ENCODE measurements at regions not wholly inside any gene's neighbourhood (a gene's known extent, or its start where the extent isn't known, plus 50 kb on each side); places are given as distances from the start of the nearest gene placed in this dataset.

DNA sequence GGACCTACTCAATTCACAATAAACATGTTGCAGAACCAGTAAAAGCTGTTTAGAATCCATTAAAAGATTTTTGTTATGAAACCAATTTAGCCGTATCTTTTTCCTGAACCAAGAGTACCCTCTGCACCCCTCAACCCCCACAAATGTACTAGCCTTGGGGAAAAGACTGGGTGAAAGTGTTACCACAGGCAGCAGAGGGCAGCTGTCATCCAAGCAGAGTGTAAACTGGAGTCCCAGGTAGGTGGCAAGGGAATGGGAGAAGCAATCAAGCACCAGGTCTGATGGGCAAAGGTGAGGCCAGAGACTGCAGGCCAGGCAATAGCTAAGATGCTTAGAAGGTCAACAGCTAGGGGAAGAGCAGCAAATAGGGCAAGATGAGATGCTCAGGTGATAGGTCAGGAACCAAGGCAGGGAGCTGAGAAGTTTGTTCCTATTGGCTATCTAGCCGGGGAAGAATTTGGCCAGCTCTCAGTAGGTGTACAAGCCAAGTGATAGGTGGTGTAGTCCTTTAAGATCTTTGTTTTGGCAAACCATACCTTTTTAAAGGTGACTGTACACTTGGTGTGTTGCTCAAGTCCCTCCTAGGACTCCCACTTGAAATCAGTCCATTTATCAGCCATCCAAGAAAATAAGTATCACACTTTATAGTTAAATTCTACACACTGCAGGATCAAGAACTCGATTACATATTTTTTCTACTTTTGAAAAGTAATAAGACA is 77.8 kb upstream of the CCDC112 start:
- no peak for DNase-seq

- DNase-seq: no peak
Measured at GRCh38 chr5:115372146-115372545, 75.7 kb upstream of the CCDC112 start.

DNA sequence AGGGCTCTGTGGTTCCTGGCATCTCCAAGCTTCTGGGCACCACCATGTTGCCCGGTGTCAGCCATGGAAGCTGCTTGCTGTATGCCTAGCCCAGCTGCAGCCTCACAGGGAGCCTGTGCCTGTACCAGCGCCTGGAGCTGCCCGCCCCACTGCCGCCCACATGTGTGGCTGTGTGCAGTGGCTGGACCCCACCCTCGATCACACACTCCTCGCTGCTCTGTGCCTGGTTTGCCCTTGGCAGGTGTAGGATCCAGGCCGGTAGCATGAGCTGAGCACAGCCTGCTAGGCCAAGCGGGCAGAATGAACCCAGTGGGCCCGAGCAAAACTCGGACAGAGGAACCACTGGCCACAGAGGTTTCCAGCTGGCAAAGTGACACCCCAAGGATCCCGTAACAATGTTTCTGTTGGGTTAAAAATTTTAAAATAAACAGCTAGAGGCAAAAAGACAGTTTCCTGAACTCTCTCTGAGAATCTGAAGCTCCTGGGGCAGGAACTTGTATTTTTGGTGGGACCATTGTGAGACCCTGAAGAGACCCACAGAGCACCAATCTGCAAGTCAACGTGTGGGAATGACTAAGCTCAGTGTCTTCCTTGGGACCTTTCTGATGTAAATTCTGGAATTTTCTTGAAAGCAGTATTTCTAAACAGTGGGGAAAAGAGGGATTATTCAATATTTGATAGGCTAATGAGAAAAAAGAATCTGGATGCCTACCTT is 73.1 kb upstream of the CCDC112 start:
- no peak for DNase-seq

- DNase-seq: peak in 1 of 5 donors; percentile 15
Measured at GRCh38 chr5:115366223-115366622, 69.8 kb upstream of the CCDC112 start.

DNA sequence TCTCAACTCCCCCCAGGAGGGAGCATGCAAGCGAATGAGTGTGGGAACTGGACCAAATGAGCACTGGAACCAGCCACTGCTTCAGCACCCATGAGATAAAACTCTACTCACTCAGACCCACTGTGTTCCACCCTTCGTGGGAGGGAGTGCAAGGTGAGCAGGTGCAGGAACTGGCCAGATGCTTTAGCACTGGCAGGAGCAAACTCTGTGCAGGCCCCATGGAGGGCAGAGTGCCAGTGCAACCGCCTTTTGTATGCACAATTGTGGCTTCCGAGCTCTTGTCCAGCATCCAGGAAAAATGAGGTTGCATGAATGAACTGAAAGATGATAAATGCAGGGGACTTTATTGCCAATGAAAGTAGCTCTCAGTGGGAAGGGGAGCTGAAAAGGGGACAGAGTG is 67.4 kb upstream of the CCDC112 start:
- DNase-seq: no peak

GRCh38 chr5:115360046-115360685 is 63.7 kb upstream of the CCDC112 start:
- DNase-seq: no peak

DNA sequence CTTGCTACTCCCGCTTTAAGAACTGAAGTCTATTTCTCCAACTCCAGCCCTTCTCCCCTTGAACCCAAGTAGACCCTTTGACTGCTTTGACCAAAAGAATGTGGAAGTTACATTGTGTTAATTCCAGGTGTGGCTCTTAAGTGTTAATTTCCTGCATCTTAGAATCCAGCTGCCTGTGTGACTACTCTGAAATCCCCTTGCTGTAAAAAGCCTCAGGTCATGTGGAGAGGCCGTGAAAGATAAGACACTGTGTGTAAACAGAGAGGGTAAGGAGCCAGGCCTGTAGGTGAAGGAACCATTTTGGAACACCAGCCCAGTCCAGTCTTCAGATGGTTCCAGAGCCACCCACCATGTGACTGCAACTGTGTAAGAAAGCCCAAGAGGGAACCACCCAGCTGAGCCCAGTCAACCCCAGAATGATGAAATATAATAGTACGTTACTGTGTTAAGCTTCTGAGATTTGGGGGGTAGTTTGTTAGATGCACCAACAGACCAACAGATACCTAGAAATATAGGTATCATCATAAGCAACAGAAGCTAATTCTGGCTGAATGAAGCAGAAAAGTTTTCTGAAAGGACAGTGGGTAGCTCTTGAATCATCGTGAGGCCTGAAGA is 59.4 kb upstream of the CCDC112 start:
- no peak for DNase-seq

DNA sequence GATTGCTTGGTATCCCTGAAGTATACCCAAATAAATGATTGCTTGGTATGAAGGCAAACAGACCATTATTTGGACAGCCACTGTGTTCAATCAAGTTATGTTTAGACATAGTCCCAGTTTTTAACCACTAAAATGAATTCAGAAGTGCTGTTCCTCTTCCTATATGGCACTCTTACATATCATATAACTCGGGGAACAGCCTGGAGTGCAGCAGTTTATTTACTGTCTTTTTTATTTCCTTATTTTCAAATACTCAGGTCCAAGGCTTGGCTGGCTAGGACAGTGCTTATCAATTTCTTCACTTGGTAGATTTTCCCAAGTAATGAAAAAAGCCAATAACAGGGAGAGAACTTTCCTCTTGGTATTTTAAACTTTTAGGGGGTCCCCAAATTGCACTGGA is 58.6 kb upstream of the CCDC112 start:
- no peak for DNase-seq

GRCh38 chr5:115354246-115354645 is 57.8 kb upstream of the CCDC112 start:
- DNase-seq: no peak

DNA sequence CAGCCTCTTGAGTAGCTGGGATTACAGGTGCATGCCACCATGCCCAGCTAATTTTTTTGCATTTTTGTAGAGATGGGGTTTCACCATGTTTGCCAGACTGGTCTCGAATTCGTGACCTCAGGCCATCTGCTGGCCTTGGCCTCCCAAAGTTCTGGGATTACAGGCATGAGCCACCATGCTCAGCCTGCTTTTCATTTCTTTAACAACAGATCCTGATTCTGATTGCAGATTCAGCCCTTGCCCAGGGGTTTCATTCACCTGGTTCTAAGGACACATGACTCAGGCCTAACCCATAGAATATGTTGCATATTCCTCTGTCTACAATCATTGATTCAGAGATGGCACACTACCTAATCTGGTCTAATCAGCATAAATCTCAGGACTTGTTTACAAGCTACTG is 56.1 kb upstream of the CCDC112 start:
- DNase-seq: no peak

DNA sequence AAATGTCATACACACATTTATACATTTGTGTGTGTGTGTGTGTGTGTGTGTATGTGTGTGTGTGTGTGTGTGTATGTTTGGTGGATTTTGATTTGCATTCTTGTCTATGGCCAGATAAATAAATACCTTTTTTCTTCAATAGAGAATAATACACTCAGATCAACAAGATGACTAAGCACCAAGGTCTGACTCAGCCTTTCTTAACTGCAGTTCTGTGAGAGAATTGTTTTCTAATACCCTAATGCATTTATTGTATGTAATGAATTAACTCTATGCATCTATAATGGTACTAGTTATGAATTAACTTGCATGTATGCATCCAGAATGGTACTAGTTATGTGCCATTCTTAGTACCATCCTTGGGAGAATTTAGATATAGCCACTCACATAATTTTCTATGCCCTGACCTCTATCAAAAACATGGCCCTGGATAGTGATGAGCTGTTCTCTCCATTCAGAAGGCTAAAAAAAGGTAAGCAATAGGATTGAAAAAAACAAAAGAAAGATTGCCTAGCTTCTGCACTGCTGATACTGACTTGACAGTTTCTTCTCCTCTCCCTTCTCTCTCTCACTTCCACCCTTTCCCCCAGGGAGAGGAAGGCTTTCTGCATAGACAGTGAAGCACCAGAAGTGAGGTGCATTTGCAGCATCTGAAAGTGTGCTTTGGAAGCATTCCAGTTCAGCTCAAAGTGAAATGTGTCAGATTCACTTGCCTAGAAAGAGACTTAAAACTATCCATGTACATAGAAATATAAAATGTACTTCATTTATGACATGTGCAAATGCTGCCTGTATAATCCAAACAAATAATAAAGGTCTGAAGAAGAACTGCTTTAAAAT is 55.1 kb upstream of the CCDC112 start:
- DNase-seq: no peak

DNA sequence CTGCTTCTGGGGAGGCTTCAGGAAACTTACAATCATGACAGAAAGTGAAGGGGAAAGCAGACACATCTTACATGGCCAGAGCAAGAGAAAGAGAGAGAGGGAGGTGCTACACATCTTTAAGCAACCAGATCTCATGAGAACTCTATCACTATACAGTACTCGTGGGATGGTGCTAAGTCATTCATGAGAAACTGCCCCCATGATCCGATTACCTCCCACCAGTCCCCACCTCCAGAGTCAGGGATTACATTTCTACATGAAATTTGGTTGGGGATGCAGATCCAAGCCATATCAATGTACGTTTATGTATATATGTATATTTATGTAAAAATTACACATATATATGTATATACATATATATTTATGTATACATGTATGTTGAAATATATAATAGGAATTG is 54.4 kb upstream of the CCDC112 start:
- no peak for DNase-seq

- no peak for DNase-seq
Measured at GRCh38 chr5:115349001-115349817, 52.8 kb upstream of the CCDC112 start.

GRCh38 chr5:115348175-115348574 is 51.7 kb upstream of the CCDC112 start:
- no peak for DNase-seq

Data from T-helper 1 cell (primary cell).